A204.1 (cell line): ENCODE measurements at regions not wholly inside any gene's neighbourhood (a gene's known extent, or its start where the extent isn't known, plus 50 kb on each side); places are given as distances from the start of the nearest gene placed in this dataset.

Experiments used
- FAIRE-seq: peaks from 2 replicates; lab custom pipeline; 2012; peaks lifted over from hg19 to GRCh38; lab: Jason Lieb, UNC

DNA sequence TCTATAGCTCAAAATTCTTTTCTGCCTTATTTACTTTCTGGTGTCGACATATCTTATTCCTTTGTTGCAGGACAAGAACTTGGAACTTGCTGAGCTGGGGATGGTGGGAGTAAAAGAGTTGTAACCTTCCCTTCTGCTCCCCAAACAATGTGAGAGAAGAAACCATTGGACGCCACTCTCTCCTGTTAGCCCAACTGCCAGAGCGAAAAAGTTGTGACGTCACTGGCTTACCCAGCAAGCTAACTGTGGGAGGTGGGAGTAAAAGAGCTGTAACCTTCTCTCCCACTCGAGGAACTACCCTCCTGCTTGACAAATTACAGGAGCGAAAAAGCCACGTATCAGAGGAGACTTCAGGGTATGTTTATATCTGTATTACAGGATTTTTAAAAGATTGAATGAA is 90.0 kb upstream of the PCDH10 start:
- FAIRE-seq = no peak

DNA sequence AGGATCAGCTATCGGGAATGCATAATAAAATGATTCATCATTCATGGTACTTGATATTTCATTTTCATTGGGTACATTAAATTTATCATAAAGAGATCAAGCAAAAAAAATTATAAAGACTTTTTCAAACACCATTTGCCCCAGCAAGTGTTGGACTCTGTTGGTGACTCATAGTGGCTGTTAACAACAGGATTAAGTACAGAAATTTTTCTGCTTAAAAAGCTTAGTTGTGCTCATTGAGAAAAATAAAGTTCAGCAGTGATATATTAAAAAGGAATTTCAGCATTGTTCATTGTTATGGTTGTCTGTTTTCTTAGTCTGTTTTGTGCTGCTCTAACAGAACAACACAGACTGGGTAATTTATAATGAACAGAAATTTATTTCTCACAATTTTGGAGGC is 86.2 kb upstream of the PCDH10 start:
- no peak for FAIRE-seq

DNA sequence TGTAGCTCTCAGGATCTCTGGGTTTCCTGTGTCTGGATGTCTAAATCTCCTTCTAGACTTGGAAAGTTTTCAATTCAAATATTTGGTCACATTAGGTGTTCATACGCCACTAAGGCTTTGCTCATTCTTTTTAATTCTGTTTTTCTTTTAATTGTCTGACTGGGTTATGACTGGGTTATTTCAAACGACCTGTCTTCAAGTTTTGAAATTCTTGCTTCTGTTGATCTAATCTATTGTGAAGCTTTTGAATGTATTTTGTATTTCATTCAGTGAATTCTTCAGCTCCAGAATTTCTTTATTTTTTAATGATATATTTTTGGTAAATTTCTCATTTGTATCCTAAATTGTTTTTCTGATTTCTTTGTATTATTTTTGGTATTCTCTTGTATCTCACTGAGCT is 81.0 kb upstream of the PCDH10 start:
- FAIRE-seq = no peak

DNA sequence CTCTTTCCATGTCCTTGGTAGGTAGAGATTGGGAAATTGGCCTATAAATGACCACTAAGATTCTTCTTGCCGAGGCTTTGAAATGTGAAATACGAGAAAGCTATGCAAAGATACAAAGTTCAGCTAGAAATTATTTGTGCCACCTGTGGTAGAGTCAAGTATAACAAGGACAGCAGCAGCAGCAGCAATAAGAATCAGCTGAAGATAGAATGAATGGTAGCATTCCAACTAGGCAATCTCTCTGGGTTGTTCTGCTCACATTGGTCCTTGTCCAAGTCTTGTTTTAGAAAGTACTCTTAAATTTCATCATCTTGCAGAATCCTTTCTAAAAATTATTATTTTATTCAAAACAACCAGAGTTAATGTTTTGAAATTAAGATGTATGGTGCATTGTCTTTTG is 67.8 kb upstream of the PCDH10 start:
- FAIRE-seq = no peak

DNA sequence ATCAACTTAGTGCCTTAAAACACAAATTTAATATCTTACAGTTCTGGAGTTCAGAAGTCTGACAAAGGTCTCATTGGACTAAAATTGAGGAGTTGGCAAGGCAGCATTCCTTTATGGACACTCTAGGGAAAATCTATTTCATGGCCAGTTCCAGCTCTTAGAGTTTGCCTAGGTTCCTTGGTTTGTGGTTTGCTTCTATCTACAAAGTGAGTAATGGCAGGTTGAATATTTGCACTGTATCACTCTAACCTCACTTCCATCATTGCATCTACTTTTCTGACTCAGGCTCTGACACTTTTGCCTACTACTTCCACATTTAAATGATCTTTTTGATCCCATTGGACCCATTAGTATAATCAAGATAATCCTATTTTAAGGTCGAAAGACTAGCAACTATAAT is 64.7 kb upstream of the PCDH10 start:
- FAIRE-seq = no peak

DNA sequence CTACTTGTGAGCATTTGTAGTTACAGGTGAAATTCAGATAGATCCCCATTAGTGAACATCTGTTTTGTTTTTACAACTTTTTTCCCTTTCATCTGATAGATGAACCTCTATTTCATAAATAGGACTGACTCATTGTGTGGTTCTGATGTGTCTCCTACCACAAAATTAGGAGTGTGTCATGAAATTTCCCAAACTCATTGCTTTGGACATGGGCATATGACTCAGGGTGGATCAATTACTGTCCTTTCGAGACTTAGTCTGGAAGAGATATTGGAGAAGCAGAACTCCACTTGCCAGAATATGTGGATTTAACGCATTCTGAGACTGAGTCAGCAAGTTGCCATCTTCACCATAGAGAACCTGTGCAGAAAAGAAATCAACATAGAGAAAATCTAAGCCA is 53.5 kb upstream of the PCDH10 start:
- FAIRE-seq = no peak

DNA sequence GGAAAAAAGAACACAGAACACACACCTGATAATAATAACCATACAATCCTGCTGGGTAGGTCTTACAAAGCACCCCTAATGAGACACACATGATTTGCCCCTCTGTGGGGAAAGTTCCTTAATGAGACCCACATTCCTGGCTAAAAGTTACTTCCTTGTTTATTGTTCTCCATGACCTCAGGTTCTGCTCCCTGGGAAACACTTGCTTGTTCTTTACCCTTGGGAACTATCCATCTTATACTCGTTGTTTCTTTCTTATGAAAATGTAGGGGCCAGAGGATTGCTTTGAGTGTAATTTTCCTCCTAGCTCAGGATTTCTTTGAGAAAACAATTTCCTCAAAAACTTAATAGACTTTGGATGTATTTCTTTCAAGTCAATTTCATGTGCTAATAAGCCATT is 52.1 kb upstream of the PCDH10 start:
- no peak for FAIRE-seq
